Osteoblast (primary cell): ENCODE measurements at regions not wholly inside any gene's neighbourhood (a gene's known extent, or its start where the extent isn't known, plus 50 kb on each side); places are given as distances from the start of the nearest gene placed in this dataset.

Experiments used
- DNase-seq: peaks from one replicate; pipeline ENCODE4 v3.0.0; 2011; ENCODE audit warnings: low spot score, mixed read lengths; ENCODE audit not compliant: insufficient read length; ENCODE audit errors: missing footprints
- H2AFZ ChIP-seq: 2 replicates; pipeline ENCODE4 v1.6.0; 2011; ENCODE audit warnings: mild to moderate bottlenecking, low read length
- H3K27ac ChIP-seq: 2 replicates; pipeline ENCODE4 v1.5.1; 2011; ENCODE audit warnings: mild to moderate bottlenecking, low read depth, low read length, moderate library complexity
- H3K27me3 ChIP-seq: 2 replicates; pipeline ENCODE4 v1.6.0; 2012; ENCODE audit warnings: mild to moderate bottlenecking, control low read depth, inconsistent platforms, low read length, moderate library complexity; ENCODE audit not compliant: insufficient read depth
- H3K36me3 ChIP-seq: 2 replicates; pipeline ENCODE4 v1.5.1; 2011; ENCODE audit warnings: mild to moderate bottlenecking, low read length, control low read depth, moderate library complexity; ENCODE audit not compliant: insufficient read depth
- H3K4me1 ChIP-seq: 2 replicates; pipeline ENCODE4 v1.5.1; 2011; ENCODE audit warnings: mild to moderate bottlenecking, low read length, control low read depth, moderate library complexity; ENCODE audit not compliant: insufficient read depth
- H3K4me2 ChIP-seq: 2 replicates; pipeline ENCODE4 v1.6.0; 2011; ENCODE audit warnings: mild to moderate bottlenecking, low read length; ENCODE audit not compliant: insufficient read depth
- H3K4me3 ChIP-seq: fragments of 200-600 bp; sonication (generic); 3 replicates; pipeline ENCODE4 v1.5.1; 2012; ENCODE audit warnings: mild to moderate bottlenecking, low read length, inconsistent platforms; ENCODE audit not compliant: insufficient read depth
- H3K79me2 ChIP-seq: 2 replicates; pipeline ENCODE4 v1.6.0; 2012; ENCODE audit warnings: mild to moderate bottlenecking, low read length, control low read depth, inconsistent platforms; ENCODE audit not compliant: insufficient read depth
- H3K9me3 ChIP-seq: 2 replicates; pipeline ENCODE4 v1.5.1; 2011; ENCODE audit warnings: low read depth, low read length, control low read depth
- H4K20me1 ChIP-seq: 2 replicates; pipeline ENCODE4 v1.6.0; 2012; ENCODE audit warnings: mild to moderate bottlenecking, low read length, control low read depth; ENCODE audit not compliant: insufficient read depth
- CTCF ChIP-seq: IDR thresholded peaks from 2 replicates; pipeline ENCODE4 v1.5.1; 2011; ENCODE audit warnings: mild to moderate bottlenecking, low read depth, low read length, moderate library complexity; ENCODE audit errors: extremely low read depth

- Histone ChIP-seq H2AFZ (no peak overlapping the region), H3K27me3 (no peaks in the 10 kb centered on the region), H3K4me1 (no peaks in the 10 kb centered on the region), H3K36me3 (no peaks in the 10 kb centered on the region), H3K4me2 (no peak overlapping the region), H4K20me1 (no peaks in the 10 kb centered on the region), H3K27ac (no peak overlapping the region), H3K9me3 (no peaks in the 10 kb centered on the region), H3K79me2 (no peaks in the 10 kb centered on the region), H3K4me3 (no peak overlapping the region)
- no peak for TF ChIP-seq CTCF
- no peak for DNase-seq
These were observed 536.3 kb downstream of the PTPRU start for GRCh38 chr1:29772584-29773100.

- no peak overlapping the region for H2AFZ ChIP-seq
- no peaks in the 10 kb centered on the region for H4K20me1 ChIP-seq
- no peak overlapping the region for H3K4me3 ChIP-seq
- H3K27ac ChIP-seq = no peak overlapping the region
- TF ChIP-seq CTCF = no peak
- H3K27me3 ChIP-seq = no peaks in the 10 kb centered on the region
- no peaks in the 10 kb centered on the region for H3K4me1 ChIP-seq
- no peaks in the 10 kb centered on the region for H3K36me3 ChIP-seq
- no peak for DNase-seq
- no peak overlapping the region for H3K4me2 ChIP-seq
- no peaks in the 10 kb centered on the region for H3K9me3 ChIP-seq
- H3K79me2 ChIP-seq = no peaks in the 10 kb centered on the region
These were observed 531.6 kb downstream of the PTPRU start for GRCh38 chr1:29767769-29768425.

- H3K27ac ChIP-seq = no peak overlapping the region
- H3K4me3 ChIP-seq = no peak overlapping the region
- H3K9me3 ChIP-seq = no peaks in the 10 kb centered on the region
- no peaks in the 10 kb centered on the region for H4K20me1 ChIP-seq
- H3K36me3 ChIP-seq = no peaks in the 10 kb centered on the region
- H3K4me1 ChIP-seq = no peaks in the 10 kb centered on the region
- no peak overlapping the region for H2AFZ ChIP-seq
- H3K4me2 ChIP-seq = no peak overlapping the region
- H3K79me2 ChIP-seq = no peaks in the 10 kb centered on the region
- no peaks in the 10 kb centered on the region for H3K27me3 ChIP-seq
- TF ChIP-seq CTCF = no peak
- no peak for DNase-seq
These were observed 530.9 kb downstream of the PTPRU start for GRCh38 chr1:29767088-29767685.

- H4K20me1 ChIP-seq = no peaks in the 10 kb centered on the region
- peaks cover 3% of the 10 kb centered on the region for H3K27me3 ChIP-seq
- H3K4me2 ChIP-seq = no peak overlapping the region
- H3K9me3 ChIP-seq = no peaks in the 10 kb centered on the region
- H2AFZ ChIP-seq = no peak overlapping the region
- TF ChIP-seq CTCF = no peak
- H3K4me1 ChIP-seq = no peaks in the 10 kb centered on the region
- no peaks in the 10 kb centered on the region for H3K79me2 ChIP-seq
- no peak overlapping the region for H3K27ac ChIP-seq
- H3K36me3 ChIP-seq = no peaks in the 10 kb centered on the region
- no peak for DNase-seq
- no peak overlapping the region for H3K4me3 ChIP-seq
These were observed 526.3 kb downstream of the PTPRU start for GRCh38 chr1:29762635-29763034.
